Activated T-cell treated with anti-CD3 and anti-CD28 coated beads, Interleukin-2, amount 50 U/mL, for 72 hours (primary cell): ENCODE measurements at regions not wholly inside any gene's neighbourhood (a gene's known extent, or its start where the extent isn't known, plus 50 kb on each side); places are given as distances from the start of the nearest gene placed in this dataset.

Experiments used
- ATAC-seq, 2 donors: fragments of 150-1000 bp; cut with Tn5 transposase; replicated peaks in 1 of 2; 2 replicates each; pipeline ENCODE4 v1.10.0; 2021; ENCODE audit warnings: moderate library complexity in 2 of 2, mild to moderate bottlenecking in 1 of 2
- DNase-seq, 2 donors: peaks; one replicate each; pipeline ENCODE4 v3.0.0; 2021 to 2022; ENCODE audit warnings: mixed read lengths in 1 of 2
- H3K27ac Mint-ChIP-seq: one replicate; pipeline ENCODE4 v1.8.0; 2022; ENCODE audit warnings: mild to moderate bottlenecking, moderate library complexity, mixed read lengths
- H3K27me3 Mint-ChIP-seq: one replicate; pipeline ENCODE4 v1.8.0; 2022; ENCODE audit warnings: low read depth, mixed read lengths
- H3K36me3 Mint-ChIP-seq, 2 donors: one replicate each; pipeline ENCODE4 v1.8.0; 2022; ENCODE audit warnings: mixed read lengths in 2 of 2, mild to moderate bottlenecking in 1 of 2; ENCODE audit not compliant: insufficient read depth in 2 of 2
- H3K4me1 Mint-ChIP-seq: one replicate; pipeline ENCODE4 v1.8.0; 2022; ENCODE audit warnings: low read depth, mixed read lengths
- H3K4me3 Mint-ChIP-seq, 2 donors: one replicate each; pipeline ENCODE4 v1.8.0; 2022; ENCODE audit warnings: mild to moderate bottlenecking in 2 of 2, mixed read lengths in 2 of 2, moderate library complexity in 2 of 2
- H3K9me3 Mint-ChIP-seq, 2 donors: one replicate each; pipeline ENCODE4 v1.8.0; 2022; ENCODE audit warnings: mixed read lengths in 2 of 2

GRCh38 chr9:107628444-107628843 is 138.9 kb upstream of the KLF4 start:
- ATAC-seq, result no peak
- no peak overlapping the region for H3K4me3 Mint-ChIP-seq
- no peaks in the 10 kb centered on the region for H3K9me3 Mint-ChIP-seq
- no peaks in the 10 kb centered on the region for H3K27me3 Mint-ChIP-seq
- no peak overlapping the region for H3K27ac Mint-ChIP-seq
- no peak for DNase-seq
- H3K4me1 Mint-ChIP-seq, result no peaks in the 10 kb centered on the region
- no peaks in the 10 kb centered on the region for H3K36me3 Mint-ChIP-seq

- no peaks in the 10 kb centered on the region for H3K9me3 Mint-ChIP-seq
- H3K4me1 Mint-ChIP-seq, result no peaks in the 10 kb centered on the region
- H3K4me3 Mint-ChIP-seq, result no peak overlapping the region
- H3K27ac Mint-ChIP-seq, result no peak overlapping the region
- H3K27me3 Mint-ChIP-seq, result no peaks in the 10 kb centered on the region
- H3K36me3 Mint-ChIP-seq, result no peaks in the 10 kb centered on the region
- DNase-seq (no peak), ATAC-seq (no peak)
Measured at GRCh38 chr9:107627781-107628180, 138.2 kb upstream of the KLF4 start.

DNA sequence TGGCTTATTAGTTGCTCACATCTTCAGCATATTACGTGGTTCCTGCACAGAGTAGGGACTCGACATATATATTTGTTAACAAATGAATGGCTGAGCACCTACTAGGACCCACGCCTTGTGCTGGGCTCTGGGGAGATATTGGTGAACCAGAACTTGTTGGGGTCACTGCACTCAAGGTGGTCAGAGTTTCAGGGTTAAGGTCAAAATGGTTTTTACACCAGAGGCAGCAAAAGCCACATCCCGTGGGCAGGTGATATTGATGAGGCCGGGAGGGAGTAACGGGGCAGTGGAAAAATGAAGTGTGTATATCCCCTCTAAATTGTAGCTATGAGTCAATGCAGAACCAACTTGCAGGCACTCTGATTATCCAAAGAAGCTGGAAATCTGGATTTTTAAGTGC is 136.5 kb upstream of the KLF4 start:
- ATAC-seq (no peak), DNase-seq (no peak)
- Mint-ChIP-seq H3K27me3 (no peaks in the 10 kb centered on the region), H3K36me3 (no peaks in the 10 kb centered on the region), H3K27ac (no peak overlapping the region), H3K4me1 (no peaks in the 10 kb centered on the region), H3K9me3 (no peaks in the 10 kb centered on the region), H3K4me3 (no peak overlapping the region)

- Mint-ChIP-seq H3K9me3 (no peaks in the 10 kb centered on the region), H3K27ac (no peak overlapping the region), H3K36me3 (no peaks in the 10 kb centered on the region), H3K4me3 (no peak overlapping the region), H3K4me1 (no peaks in the 10 kb centered on the region), H3K27me3 (no peaks in the 10 kb centered on the region)
- no peak for DNase-seq
- ATAC-seq, result no peak
Measured at GRCh38 chr9:107625383-107625984, 135.9 kb upstream of the KLF4 start.

DNA sequence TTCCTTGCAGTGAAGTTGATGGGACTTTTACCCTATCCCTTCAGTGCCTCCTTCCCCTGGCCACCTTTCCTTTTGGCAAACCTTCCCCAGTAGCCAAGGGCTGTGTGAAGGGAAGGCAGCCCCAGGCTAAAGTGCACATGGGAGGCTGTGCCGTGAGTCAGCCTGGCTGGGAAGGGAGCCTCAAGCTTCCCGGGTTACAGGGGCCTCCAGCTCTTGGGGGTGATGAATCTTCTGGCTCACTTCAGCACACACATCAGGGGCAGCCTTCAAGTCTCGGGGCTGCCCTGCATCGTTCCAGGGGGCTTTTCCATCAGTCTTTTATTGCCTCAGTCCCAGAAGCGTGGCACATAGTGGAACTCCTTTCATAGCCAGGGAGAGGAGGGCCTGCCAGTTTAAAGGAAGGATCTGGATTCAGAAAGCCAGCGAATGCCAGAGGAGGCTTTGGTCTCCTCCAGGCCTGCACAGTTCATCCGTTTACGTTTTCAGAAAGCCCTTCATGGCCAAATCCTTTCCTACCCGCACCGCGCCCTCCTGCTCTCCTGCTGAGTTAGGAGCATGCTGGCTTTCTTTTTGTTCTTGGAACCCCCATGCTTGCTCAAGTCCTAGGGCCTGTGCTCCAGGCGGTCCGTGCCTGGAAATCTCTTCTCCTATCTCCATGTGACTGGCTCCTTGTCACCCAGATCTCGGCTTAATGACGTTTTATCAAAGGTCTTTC is 134.8 kb upstream of the KLF4 start:
- no peaks in the 10 kb centered on the region for H3K4me1 Mint-ChIP-seq
- no peak for DNase-seq
- no peak overlapping the region for H3K4me3 Mint-ChIP-seq
- no peaks in the 10 kb centered on the region for H3K27me3 Mint-ChIP-seq
- no peak for ATAC-seq
- no peaks in the 10 kb centered on the region for H3K9me3 Mint-ChIP-seq
- no peak overlapping the region for H3K27ac Mint-ChIP-seq
- no peaks in the 10 kb centered on the region for H3K36me3 Mint-ChIP-seq

DNA sequence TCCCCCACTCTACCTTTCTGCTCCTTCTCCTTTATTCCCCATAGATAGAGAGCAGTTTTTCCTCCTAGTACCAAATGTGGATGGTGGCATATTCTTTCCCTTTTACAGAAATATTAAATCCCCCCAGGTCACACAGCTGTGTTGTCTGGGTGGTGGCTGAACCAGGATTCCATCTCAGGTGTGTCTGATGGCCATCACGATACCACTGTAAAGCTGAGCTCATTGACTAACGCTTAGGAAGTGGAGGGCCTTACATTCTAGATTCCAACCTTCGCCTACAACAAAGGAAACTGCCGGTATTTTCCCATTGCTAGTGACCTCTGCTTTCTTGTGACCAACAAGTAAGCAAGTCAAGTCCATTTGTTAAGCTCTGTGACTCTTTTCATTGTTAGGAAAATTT is 131.9 kb upstream of the KLF4 start:
- no peaks in the 10 kb centered on the region for H3K4me1 Mint-ChIP-seq
- H3K9me3 Mint-ChIP-seq, result no peaks in the 10 kb centered on the region
- no peak for ATAC-seq
- H3K36me3 Mint-ChIP-seq, result no peaks in the 10 kb centered on the region
- no peak overlapping the region for H3K27ac Mint-ChIP-seq
- no peaks in the 10 kb centered on the region for H3K27me3 Mint-ChIP-seq
- no peak overlapping the region for H3K4me3 Mint-ChIP-seq
- DNase-seq, result no peak

GRCh38 chr9:107620801-107621200 is 131.2 kb upstream of the KLF4 start:
- no peak overlapping the region for H3K27ac Mint-ChIP-seq
- H3K27me3 Mint-ChIP-seq, result no peaks in the 10 kb centered on the region
- no peak for ATAC-seq
- H3K36me3 Mint-ChIP-seq, result no peaks in the 10 kb centered on the region
- no peaks in the 10 kb centered on the region for H3K9me3 Mint-ChIP-seq
- H3K4me3 Mint-ChIP-seq, result no peak overlapping the region
- no peak for DNase-seq
- no peaks in the 10 kb centered on the region for H3K4me1 Mint-ChIP-seq

DNA sequence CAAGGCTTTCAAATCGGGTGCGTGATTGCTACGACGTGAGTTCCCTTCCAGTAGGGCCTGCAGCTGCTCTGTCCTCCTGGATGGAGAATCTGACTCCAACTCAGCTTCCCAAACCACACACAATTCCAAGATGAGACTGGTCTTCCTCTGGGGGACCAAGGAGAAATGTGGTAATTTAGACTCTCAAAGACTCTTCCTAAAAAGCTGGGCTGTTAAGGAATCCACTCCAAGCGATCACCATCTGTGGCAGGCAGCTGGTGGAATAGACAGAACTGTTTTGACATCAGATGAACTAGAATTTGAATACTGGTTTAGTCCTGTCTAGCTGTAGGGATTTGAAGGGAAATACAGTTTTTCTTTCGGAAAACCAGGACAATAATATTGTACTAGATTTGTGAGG is 130.7 kb upstream of the KLF4 start:
- no peaks in the 10 kb centered on the region for H3K9me3 Mint-ChIP-seq
- H3K27ac Mint-ChIP-seq, result no peak overlapping the region
- DNase-seq, result no peak
- ATAC-seq, result no peak
- H3K27me3 Mint-ChIP-seq, result no peaks in the 10 kb centered on the region
- no peak overlapping the region for H3K4me3 Mint-ChIP-seq
- H3K36me3 Mint-ChIP-seq, result no peaks in the 10 kb centered on the region
- H3K4me1 Mint-ChIP-seq, result no peaks in the 10 kb centered on the region

- Mint-ChIP-seq H3K9me3 (peaks cover 0 to 1% of the 10 kb centered on the region in 2 donors), H3K4me3 (no peak overlapping the region), H3K36me3 (no peaks in the 10 kb centered on the region), H3K27me3 (no peaks in the 10 kb centered on the region), H3K27ac (no peak overlapping the region), H3K4me1 (no peaks in the 10 kb centered on the region)
- ATAC-seq (no peak), DNase-seq (no peak)
Measured at GRCh38 chr9:107615321-107615720, 125.8 kb upstream of the KLF4 start.

GRCh38 chr9:107614765-107615164 is 125.2 kb upstream of the KLF4 start:
- no peak for ATAC-seq
- Mint-ChIP-seq H3K4me1 (no peaks in the 10 kb centered on the region), H3K27me3 (no peaks in the 10 kb centered on the region), H3K27ac (no peak overlapping the region), H3K4me3 (no peak overlapping the region), H3K9me3 (peaks cover 0 to 4% of the 10 kb centered on the region in 2 donors), H3K36me3 (no peaks in the 10 kb centered on the region)
- no peak for DNase-seq

DNA sequence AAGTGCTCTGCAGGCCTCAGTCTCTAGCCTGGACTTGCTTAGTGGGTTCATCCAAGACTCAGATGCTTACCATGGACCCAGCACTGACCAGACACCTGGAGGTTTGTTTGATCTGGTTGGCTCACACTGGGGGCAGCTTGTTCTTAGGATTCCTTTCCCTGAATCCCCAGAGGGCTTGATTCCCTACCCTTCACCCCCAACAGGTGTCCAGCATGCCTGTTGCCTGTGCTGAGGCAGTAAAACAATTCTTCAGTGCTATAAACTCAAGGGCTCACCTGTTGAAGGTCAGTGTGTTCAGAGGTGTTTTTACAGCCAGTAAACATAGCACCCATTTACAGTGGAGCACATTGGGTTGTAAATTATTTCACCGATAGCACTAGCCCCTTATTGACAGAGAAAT is 123.8 kb upstream of the KLF4 start:
- DNase-seq (no peak), ATAC-seq (no peak)
- Mint-ChIP-seq H3K4me3 (no peak overlapping the region), H3K27ac (no peak overlapping the region), H3K4me1 (no peaks in the 10 kb centered on the region), H3K36me3 (no peaks in the 10 kb centered on the region), H3K27me3 (no peaks in the 10 kb centered on the region), H3K9me3 (peaks cover 0 to 4% of the 10 kb centered on the region in 2 donors)

DNA sequence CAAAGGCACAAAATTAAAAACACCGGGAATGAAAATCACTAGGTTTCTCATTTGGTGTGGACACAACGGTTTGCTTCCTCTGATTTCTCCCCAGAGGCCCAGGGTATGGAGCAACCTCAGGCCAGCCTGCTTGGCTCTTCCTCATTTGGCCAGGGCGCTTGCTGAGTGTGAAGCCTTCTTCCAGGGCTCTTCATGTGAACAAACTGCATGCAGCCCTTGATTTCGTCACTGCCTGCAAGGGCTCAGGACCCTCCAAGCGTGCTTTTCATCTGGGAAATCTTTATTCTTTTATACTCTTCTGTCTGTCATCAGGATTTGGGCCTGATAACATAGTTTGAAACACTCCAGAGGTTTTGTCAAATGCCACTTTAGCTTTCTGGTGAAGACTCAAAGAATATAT is 122.6 kb upstream of the KLF4 start:
- no peaks in the 10 kb centered on the region for H3K27me3 Mint-ChIP-seq
- DNase-seq, result no peak
- no peak for ATAC-seq
- H3K4me1 Mint-ChIP-seq, result no peaks in the 10 kb centered on the region
- H3K36me3 Mint-ChIP-seq, result no peaks in the 10 kb centered on the region
- no peak overlapping the region for H3K4me3 Mint-ChIP-seq
- H3K9me3 Mint-ChIP-seq, result peaks cover 0 to 4% of the 10 kb centered on the region in 2 donors
- no peak overlapping the region for H3K27ac Mint-ChIP-seq

- DNase-seq (no peak), ATAC-seq (no peak)
- Mint-ChIP-seq H3K36me3 (no peaks in the 10 kb centered on the region), H3K4me1 (no peaks in the 10 kb centered on the region), H3K27ac (no peak overlapping the region), H3K27me3 (no peaks in the 10 kb centered on the region), H3K9me3 (peaks cover 0 to 4% of the 10 kb centered on the region in 2 donors), H3K4me3 (no peak overlapping the region)
Measured at GRCh38 chr9:107609547-107609946, 120.0 kb upstream of the KLF4 start.

DNA sequence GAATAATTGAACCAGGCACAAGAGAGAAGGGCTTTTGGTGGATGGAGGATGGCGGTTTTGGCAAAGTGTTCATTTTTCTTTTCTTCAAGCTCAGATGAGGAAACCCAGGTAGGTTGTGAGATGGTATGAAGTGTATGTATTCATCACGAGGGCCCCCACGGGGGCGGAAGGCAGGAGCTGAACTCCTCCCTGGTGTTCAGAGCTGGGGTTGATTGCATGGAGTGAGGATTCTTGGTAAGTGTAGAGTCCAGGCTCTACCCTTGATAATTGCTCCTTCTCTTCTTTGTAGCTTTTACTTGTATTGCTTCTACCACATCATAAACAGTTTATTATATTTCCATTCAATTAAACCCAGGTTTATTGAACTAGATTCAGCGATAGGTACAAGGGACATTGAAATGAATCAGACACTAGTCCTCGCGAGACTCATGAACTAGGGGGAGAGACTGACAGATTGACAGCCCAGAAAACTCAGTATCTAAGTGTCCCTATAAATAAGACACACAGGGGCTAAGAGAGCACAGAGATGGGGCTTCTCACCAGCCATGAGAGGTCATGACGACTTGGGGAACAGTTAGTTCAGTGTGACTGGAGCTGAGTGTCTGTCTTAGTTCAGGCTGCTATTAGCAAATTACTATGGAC is 116.7 kb upstream of the KLF4 start:
- Mint-ChIP-seq H3K27me3 (no peaks in the 10 kb centered on the region), H3K27ac (no peak overlapping the region), H3K36me3 (no peaks in the 10 kb centered on the region), H3K4me3 (no peak overlapping the region), H3K9me3 (peaks cover 0 to 3% of the 10 kb centered on the region in 2 donors), H3K4me1 (no peaks in the 10 kb centered on the region)
- DNase-seq (no peak), ATAC-seq (no peak)
